AG04449 (cell line): ENCODE measurements at regions not wholly inside any gene's neighbourhood (a gene's known extent, or its start where the extent isn't known, plus 50 kb on each side); places are given as distances from the start of the nearest gene placed in this dataset.

Experiments
- CTCF ChIA-PET: fragments of 350-600 bp; formaldehyde crosslinking; extraction: SDS; loops from one replicate; lab custom pipeline; 2021; ENCODE audit warnings: antibody characterized with exemption; lab: Yijun Ruan, JAX
- POLR2A ChIA-PET: fragments of 400-600, 350-600 bp; formaldehyde crosslinking; extraction: SDS; loops from one replicate; lab custom pipeline; 2020; ENCODE audit warnings: antibody characterized with exemption, inconsistent platforms; lab: Yijun Ruan, JAX
- DNase-seq: peaks from one replicate; pipeline ENCODE4 v3.0.0-alpha.2; 2010; ENCODE audit warnings: low read depth, low spot score
- H3K4me3 ChIP-seq: 2 replicates; pipeline ENCODE4 v1.5.1; 2011; ENCODE audit warnings: low read depth, mild to moderate bottlenecking, control low read depth, low read length
- TF ChIP-seq, protein P1 (sequence below): IDR thresholded peaks from one replicate; pipeline ENCODE4 v1.5.1; 2011; ENCODE audit warnings: mild to moderate bottlenecking, moderate library complexity, low read length, control low read depth, inconsistent platforms; ENCODE audit not compliant: insufficient read depth; ENCODE audit errors: missing control alignments

DNA sequence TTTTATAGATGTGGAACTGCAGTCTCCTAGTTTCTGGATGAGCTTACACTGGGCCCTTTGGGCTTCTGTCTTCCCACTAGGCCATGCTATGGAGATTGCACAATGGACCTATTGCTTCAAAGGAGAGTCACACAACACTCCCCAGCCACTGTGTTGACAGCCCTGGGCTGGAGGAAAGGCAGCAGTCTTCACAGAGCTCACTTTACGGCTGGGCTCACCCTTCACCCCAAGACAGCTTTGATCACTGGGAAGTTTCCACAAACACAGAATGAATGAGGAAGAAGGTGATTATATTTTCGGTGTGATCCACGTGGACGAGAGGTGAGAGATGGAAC lies 92.7 kb upstream of the GDF10 start:
- no peak for DNase-seq
- ChIA-PET POLR2A (no interaction called here), CTCF (interaction anchor here (1.4 kb wide), 1 partner anchor 12 kb away, joined by 3 read pairs; no protein-coding TSS in a partner anchor)
- H3K4me3 ChIP-seq: no peak overlapping the region
- TF ChIP-seq, protein P1, sequence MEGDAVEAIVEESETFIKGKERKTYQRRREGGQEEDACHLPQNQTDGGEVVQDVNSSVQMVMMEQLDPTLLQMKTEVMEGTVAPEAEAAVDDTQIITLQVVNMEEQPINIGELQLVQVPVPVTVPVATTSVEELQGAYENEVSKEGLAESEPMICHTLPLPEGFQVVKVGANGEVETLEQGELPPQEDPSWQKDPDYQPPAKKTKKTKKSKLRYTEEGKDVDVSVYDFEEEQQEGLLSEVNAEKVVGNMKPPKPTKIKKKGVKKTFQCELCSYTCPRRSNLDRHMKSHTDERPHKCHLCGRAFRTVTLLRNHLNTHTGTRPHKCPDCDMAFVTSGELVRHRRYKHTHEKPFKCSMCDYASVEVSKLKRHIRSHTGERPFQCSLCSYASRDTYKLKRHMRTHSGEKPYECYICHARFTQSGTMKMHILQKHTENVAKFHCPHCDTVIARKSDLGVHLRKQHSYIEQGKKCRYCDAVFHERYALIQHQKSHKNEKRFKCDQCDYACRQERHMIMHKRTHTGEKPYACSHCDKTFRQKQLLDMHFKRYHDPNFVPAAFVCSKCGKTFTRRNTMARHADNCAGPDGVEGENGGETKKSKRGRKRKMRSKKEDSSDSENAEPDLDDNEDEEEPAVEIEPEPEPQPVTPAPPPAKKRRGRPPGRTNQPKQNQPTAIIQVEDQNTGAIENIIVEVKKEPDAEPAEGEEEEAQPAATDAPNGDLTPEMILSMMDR: no peak

DNA sequence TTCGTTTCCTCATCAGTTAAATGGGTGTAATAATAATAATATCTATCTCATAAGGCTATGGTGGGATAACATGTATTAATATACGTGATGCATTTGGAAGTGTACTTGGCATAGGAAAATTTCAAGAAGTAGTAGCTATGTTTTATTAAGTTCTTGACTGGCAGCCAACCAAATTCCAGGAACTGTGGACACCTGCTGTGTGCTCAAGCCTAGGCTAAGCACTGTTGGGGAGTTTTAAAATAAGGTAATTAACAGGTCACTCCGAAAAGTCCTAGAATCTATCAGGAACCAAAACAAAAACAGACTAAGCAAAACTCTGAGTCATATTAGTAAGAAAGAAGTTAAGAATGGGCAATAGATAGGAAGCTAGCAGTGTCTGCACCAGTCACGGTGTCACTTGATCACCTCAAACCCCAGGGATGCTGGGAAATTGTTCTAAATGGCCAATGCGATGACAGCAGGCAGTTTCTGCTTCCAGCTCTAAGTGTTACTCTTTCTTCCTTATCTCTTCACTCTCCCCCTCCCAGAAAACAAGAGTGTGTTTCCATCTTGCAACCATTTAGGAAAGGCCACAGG lies 92.0 kb upstream of the GDF10 start:
- no peak overlapping the region for H3K4me3 ChIP-seq
- no peak for DNase-seq
- CTCF ChIA-PET: interaction anchor here (1.4 kb wide), 1 partner anchor 11 kb away, joined by 3 read pairs; no protein-coding TSS in a partner anchor
- TF ChIP-seq, protein P1: no peak
- POLR2A ChIA-PET: no interaction called here

DNA sequence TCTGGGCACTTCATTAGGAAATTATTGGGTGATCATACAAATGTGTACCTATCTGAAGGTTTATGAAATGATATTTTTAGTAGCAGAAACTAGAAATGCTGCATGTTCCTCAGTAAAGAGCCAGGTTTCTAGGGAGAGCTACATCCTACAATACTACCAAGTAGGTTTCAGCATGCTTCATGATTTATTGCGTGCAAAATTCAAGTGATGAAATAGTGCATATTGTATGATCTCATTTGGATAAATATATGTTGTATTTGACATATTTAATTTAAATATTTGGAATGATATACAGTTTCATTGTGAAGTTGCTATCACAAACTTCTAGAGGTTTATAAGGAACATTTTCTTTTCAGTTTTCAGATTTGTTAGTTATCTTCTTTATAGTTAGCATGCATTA lies 90.5 kb upstream of the GDF10 start:
- no peak for DNase-seq
- no peak overlapping the region for H3K4me3 ChIP-seq
- ChIA-PET POLR2A (no interaction called here), CTCF (no interaction called here)
- TF ChIP-seq, protein P1: no peak

DNA sequence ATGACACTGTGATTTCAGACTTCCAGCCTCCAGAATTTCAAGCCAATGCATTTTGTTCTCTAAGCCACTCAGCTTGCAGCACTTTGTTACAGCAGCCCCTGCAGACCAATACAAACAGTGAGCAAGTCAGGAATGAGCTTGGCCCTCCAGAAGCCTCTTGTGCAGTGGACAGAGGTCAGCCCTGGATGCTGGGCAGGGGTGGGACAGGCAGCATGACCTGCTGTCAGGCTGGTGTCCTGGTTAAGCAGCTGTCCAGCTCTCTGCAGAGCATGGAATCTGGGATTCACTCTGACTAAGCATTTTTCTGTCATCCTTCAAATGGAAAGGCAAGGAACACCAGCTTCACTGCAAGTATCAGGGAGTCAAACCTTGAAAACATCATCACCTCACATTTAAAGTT lies 85.5 kb upstream of the GDF10 start:
- no peak for DNase-seq
- H3K4me3 ChIP-seq: no peak overlapping the region
- ChIA-PET CTCF (interaction anchor here (1.8 kb wide), 1 partner anchor 167 kb away, joined by 4 read pairs; no protein-coding TSS in a partner anchor), POLR2A (no interaction called here)
- TF ChIP-seq, protein P1: no peak

DNA sequence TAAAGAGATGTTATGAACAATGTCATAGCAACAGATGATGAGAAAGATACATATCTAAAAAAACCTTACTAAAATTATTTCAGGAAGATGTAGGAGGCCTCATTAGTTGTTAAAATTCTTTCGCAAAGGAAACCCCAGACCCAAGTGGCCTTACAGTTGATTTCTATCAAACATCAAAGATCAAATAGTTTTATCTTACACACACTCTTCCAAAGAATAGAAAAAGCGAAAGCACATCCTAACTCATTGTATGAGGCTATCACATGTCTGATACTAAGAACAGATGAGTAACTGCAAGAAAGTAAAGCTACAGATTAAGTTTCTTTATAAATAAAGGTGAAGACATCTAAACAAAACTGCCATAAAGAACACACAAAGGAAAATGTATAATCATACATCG lies 82.9 kb upstream of the GDF10 start:
- TF ChIP-seq, protein P1: no peak
- no peak for DNase-seq
- ChIA-PET POLR2A (no interaction called here), CTCF (interaction anchor here (0.7 kb wide), 1 partner anchor 169 kb away, joined by 3 read pairs; no protein-coding TSS in a partner anchor)
- no peak overlapping the region for H3K4me3 ChIP-seq

DNA sequence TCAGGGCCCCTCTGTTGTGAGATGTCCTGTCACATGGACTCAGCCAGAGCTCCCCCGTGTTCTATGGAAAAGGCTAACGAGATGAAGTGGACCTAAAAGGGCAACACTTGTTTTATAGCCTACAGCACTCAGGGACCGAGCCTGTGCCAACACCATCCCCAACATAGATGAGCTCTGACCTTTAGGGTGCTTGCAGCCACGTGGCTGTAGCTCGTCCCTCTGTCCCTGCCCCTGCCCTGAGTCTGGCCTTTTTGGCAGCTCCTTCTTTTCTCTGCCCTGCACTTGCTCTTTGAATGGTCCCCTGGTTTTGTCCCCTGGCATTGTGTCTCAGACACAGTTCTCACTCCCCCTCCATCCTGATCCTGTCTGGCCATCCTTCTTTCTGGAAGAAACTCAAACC lies 81.2 kb upstream of the GDF10 start:
- TF ChIP-seq, protein P1: no peak
- ChIA-PET CTCF (interaction anchor here (0.9 kb wide), 1 partner anchor 11 kb away, joined by 3 read pairs; no protein-coding TSS in a partner anchor), POLR2A (no interaction called here)
- H3K4me3 ChIP-seq: no peak overlapping the region
- no peak for DNase-seq
